HuH-7.5 (cell line): ENCODE measurements at regions not wholly inside any gene's neighbourhood (a gene's known extent, or its start where the extent isn't known, plus 50 kb on each side); places are given as distances from the start of the nearest gene placed in this dataset.
A peak's percentile ranks its signal among the peaks of the same experiment; 100 is the strongest.

Source experiments
- DNase-seq: peaks from one replicate; pipeline ENCODE4 v3.0.0; 2011; ENCODE audit warnings: low spot score

DNA sequence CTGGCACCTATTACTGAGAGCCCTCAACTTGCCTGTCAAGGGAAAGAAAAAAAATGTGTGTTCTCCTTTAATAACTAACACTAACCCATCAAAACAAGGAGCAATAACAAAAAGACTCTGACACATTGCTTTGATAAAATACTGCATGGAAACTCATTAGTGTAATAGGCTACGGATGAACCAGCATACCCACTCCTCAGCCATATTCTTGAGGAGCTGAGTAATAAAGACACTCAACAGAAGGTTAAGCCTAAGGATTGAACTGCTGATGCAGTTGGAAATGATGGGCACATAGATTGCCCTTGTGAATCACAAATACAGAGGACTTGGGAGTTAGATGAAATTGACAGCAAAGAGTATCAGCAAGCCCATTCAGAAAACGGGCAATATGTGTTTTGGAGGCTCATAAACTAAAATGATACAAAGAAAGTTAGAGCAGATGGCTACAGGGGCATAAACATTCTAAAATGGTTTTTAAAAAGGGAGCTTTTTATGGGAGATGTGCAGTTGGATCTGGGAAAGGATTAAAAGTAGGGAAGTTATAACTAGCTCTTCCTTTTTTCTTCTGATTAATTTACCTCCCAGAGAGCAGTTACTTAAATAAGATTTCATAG lies 447.6 kb upstream of the IL12A start:
- DNase-seq = no peak

DNA sequence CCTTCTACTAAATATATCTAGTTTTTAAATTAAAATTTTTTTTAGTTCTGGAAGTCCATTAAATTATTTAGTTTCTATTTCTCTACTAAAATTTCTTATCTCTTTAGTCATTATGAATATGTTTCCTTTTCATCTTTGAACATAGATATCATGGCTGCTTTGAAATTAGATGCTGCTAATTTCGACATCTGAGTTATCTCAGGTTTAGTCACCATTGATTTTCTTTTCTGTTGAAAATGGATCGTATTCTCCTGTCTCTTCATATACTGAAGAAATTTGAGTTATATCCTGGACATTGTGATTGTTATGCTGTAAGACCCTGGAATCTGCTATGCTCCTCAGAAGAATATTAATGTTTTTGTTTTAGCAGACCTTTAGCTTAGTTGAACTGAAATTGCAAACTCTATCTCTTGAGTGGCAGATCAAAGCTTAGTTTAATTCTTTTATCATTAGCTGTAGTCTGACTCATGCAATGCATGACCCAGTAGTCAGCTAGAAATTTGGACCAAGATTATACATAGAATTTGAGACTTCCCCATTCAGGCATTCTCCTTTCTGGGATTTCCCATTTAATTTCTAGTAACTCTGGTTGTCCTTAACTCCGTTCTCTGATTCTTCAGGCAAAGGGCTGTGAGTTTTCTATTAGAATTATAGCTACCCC lies 439.8 kb upstream of the IL12A start:
- no peak for DNase-seq

DNA sequence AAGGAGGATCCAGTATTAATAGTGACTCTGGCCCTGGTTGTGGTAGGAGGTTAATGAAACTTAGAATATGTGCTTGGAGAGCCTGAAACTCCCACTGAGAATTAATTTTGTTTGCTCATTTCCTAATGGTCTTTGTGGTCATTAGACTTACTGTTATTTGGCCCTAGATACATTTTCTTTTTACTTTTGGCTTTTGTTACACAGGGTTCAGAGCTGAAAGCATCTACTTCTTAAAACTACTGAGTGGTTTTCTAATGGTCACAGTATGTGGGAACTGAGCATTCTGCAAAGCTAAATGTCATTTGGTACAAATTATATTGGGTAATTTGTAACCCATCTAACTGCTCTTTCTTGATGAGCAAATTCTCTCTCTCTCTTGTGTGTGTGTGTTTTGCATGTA lies 433.4 kb upstream of the IL12A start:
- DNase-seq = no peak

DNA sequence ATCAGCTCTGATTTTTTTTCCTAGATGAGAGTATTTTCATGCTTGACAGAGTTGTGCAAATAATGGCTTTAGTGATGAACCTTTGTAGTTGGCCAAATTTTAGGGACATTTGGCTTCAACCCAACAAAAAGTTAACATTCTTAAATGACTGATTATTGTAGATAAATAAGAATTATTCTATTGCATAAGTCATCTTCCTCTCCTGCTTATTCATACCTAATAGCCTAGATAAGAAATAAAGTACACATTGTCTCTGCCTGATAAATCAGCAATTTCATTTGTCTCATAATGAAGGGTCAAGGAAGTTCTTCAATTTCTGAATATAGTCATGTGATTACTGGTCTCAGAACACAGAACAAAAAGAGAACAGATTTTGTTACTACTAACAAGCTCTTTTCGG lies 428.9 kb upstream of the IL12A start:
- no peak for DNase-seq

DNA sequence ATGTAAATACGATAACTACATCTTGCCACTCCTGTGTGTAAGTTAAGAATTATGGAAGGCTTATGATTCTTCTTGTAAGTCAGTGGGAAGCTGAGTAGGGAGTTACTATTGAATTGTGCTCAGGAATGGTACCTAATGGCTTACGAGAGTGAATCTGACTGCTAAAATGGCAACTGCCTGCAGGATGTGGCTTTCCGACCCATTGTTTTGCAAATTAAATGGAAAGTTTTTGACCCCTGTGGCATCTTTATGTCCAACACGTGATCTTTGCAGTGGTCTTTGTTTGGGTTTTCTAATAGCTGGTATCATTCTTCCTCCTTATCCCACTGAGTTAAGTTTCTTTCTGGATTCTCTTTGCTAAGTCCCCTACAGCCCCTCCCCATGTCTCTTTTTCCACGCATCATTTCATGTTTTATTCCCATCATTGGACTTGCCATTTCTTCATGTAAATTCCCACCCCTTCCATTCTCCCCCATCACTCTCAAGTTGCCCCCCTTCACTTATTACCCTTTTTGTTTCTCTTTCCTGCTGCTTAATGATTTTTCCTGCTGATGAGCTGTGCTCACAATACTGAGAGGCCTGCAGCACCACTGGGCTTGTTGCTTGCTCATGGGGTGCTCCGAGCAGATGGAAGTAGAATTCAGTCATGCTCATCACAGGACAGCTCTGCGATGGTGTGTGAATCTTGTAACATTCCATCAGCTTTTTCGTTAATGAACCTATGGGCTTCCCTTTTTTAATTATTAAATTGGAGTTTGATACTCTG lies 428.2 kb upstream of the IL12A start:
- DNase-seq = no peak

DNA sequence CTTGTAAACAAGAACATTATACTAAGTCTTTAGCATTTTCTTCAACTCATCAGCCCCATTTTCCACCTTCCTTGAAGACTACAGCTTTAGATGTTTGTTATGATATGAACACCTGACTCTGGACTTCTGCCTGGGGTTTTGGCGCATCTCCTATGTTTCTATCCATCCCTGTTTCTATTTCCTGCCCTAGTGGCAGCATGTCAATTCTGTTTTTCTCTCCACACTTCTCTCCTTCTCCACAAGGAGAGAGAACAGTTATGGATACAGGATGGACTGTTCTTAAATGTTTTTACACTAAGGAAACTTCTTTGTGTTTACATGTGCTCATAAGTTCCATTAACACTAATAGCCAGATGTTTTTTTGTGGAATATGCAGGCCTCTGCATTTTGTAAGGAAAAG lies 423.3 kb upstream of the IL12A start:
- DNase-seq = no peak

DNA sequence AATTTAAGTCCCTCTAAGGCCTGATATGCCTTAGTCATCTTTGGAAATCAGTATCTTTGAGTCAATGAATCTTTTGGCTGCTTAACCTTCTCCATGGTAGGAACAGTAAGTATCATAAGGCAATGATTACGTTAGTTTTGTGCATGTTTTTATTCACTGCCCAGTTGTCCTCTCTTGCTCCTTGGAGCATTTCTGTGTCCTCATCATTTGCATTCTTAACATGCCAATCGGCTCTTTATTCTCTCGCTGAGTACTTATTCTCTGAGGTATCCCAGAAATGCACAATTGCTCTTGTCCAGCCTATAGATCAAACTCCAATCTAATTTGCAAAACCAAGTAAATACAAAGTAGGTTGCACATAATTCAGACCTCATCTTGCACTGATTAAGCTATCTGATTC lies 405.0 kb upstream of the IL12A start:
- no peak for DNase-seq

DNA sequence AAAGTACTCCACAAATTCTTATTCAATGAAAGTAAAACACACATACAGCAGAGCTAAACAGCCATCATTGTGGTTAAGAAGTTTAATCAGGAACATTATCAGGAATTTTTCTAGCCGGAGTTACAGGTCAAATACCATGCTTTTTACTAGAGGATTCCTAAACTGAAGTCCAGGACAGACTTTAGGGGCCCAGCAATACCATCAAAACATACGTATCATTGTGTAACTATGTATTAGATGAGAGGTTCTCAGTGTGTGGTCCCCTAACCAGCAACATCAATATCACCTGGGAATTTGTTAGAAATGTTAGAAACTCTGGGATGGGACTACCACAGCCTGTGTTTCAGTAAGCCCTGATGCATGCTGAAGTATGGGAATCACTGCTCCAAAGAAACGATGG lies 404.2 kb upstream of the IL12A start:
- no peak for DNase-seq

DNA sequence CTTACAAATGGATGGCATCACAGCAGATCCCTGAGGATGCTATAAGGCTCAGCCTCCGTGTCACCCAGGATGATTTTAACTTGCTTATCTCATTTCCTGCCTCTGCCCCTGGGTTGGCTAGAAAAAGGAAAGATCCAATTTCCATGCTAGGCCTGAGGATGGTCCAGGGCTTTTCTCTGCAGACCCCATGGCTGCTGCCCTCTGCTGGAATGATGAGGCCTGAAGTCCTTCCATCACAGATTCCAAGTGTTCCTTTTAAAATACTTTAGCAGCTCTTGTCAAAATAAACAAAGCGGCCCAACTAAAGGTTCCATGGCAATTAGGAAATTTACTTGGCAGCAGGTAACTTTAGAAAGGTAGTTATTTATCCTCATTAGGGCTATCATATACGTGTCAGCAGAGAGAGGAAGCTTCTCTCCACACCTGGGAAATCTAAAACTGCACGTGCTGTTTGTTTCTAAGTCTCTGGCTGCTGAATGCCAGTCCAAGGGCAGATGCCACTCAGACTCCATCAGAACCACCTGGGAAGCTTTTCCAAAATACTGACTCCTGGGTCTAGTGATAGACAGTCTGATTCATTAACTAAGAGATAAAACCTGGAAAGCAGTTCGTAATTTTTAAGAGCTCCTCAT lies 401.9 kb upstream of the IL12A start:
- no peak for DNase-seq

DNA sequence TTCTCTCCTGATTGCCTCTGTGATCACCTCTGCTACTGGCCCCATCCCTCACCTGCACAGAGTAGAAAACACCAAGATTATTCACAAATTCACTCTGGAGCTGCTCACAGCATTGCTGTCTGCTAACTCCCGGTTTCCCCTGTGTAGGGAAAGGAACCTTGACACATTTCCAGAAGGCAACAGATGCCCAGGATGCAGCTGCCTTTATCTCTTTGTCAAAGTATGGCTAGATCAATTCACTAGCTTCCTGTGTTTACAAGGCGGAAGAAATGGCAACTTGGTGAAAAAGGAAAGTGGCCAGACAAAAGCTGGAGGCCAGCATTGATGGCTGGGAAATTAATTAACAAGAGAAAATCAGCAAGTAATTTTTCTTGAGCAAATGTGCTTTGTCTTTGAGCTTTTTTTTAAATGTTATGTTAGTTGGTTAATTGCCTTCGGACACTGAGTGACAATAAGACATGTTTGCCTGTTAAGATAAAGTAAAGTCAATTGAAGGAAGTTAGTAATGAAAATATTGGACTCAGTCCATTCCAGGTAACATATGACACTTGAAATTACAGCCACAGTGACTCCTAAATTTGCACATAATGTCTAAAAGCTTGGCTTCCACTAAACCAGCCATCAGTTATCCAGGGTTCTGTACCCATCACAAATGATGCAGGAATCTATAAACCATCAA lies 394.6 kb upstream of the IL12A start:
- no peak for DNase-seq

DNA sequence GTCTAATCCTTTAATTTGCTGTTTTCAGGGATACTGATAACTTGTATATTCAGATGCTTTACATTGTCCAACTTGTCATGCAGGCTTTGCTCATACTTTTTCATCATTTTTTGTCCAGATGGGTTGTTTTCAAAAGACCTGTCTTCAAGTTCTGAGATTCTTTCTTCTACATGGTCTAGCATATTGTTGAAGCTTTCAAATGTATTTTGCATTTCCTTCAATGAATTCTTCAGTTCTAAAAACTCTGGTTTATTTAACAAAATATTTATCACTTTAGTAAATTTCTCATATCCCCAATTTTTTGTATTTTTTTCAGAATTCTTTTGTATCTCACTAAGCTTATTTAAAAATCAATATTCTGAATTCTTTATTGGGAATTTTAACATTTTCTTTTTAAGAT lies 388.3 kb upstream of the IL12A start:
- DNase-seq = no peak

DNA sequence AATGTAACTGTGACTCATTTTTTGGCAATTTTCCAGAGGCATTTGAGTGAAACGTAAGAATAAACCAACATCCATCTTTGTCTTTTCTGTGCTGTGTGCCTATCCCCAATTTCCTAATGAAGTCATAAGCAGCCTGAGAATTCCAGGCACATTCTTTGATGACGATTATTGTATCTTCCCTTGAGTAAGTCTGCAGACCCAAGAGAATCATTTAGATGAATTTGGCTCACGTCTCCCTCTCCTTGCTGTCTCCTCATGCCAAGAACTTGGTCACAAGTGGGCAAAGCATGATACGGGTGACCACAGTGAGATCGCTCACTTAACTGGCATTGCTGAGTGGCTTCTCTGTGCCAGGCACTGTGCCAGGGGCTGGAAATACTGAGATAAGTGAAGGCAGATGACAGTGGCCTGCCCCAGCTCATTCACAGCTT lies 384.5 kb upstream of the IL12A start:
- no peak for DNase-seq

DNA sequence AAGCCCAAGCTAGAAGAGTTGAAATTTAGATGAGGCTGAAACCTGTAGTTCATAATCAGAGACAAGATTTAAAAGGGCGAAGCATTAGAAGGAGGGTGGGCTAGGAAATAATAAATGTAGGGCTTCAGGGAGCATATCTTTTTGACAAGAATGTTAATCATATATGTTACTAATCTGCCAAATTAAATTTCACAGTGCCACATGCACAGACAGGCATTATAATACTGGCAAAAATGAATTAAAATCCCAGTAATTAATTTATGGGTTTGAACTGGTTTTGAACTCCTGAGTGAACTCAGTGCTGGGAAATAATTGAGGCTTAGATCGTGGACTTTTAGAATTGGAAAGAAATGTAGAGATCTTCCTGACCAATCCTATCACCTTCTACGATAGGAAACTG lies 383.5 kb upstream of the IL12A start:
- no peak for DNase-seq

DNA sequence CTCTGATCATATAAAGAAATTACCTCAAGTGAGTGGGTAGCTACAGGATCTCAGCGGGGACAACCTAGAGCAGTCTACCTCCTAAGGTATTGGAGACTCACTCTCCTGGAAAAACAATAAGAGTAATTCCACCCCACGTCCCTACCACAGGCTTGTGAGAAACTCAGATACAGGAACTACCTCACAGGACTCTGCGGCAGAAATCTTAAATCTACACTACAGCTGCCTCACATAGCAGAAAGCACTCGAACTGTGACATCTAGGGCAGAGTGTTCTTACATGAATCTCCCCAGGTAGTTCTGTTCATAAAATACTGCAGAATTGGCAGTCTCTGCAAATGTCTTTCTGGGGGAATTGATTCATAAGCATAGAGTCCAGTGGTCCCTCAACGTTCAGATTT lies 382.9 kb upstream of the IL12A start:
- DNase-seq = no peak

DNA sequence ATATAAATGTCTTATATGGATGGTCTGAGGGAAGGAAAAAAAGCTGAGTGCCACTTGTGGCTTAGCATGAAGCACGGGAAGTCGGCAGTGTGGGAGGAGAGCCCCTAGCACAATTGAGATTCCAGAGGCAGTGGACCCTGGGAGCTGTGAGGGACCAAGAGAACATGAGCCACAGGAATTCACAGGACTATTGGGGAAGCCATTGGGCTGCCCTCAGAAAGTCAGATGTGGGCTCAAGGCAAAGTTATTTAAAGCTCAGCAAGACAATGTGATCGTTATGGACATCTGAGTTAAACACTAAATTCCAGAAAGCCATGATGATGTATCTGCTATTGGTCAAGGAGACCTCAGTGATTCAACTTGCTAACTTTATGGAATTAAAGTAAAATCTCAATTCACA lies 380.8 kb upstream of the IL12A start:
- DNase-seq = no peak

DNA sequence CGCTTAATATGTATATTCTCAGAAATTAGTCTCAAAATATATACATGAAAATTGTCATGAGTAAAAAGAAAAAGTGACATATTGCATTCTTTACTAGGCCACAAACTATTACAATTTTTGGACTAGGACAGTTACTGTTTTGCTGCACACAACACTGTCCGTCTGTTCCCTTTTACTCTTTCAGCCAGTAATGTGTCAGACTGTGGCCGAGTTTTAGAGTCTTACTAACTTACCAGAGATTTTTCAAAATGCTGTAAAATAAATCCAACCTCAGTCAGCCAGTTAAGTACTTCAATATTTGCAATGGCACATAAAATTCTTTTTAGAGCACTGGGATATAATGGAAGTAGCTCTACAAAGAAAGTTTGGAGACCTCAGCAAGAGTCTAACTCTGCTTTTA lies 380.3 kb upstream of the IL12A start:
- no peak for DNase-seq

DNA sequence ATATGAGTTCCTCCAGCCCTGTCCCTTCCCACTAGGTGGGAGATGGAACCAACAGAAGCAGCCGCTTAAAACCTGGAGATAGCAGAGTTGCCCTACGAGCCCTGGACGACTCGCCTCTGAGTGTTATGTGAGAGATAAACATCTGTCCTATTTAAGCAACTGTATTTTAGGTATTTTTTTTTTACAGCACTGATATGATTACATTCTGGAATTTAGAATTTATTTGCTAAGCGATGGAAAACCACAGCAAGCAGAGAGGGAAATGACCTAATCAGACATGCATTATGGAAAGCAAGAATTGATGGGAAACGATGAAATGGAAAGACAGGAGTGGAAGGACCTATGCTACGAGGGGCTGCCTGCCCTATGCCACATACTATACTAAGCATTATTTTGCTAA lies 379.0 kb upstream of the IL12A start:
- no peak for DNase-seq

DNA sequence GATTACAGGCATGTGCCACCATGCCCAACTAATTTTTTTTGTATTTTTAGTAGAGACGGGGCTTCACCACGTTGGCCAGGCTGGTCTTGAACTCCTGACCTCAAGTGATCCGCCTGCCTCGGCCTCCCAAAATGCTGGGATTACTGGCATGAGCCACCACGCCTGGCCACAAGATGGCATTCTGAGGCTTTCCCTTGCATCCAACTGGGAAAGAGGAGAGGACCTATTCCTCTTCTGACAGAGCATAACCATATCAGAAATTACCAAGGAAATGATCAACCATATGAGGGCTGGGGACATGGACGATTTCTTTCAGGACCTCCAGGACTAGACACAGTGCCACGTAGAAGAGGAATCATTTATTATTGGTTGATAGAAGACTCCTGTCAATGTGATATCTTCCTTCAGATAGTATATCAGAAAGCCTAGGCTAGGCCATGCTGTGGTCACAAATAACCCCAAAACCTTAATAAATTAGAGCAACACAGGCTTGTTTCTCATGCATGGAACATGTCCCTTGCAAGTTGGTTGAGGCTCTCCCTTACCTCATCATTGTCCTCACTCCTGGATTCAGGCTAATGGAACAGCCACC lies 372.3 kb upstream of the IL12A start:
- peak; percentile 10 for DNase-seq

DNA sequence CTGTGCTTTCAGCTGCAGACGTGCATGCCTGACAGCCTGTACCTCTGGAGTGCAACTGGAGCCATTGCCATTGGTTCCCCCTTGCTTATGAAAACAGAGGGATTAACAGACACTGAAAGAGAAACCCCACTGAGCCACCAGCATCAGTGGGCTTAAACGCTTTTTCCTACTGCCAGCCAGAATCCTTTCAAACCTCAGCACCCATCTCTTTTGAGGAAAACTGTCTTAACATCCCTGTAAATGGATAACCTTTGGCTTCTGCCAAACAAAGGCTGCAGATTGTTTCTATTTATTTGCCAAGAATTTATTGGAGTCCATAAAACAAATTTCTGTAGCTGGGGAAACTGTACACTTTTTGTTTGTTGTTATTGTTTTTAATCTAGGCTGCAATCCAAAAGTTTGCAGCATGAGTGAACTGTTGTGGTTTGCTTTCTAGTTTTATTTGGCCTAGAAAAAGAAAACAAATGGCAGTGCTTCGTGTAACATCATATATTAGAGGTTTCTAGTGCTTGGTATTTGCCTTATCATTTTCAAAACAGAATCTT lies 369.2 kb upstream of the IL12A start:
- DNase-seq = no peak

DNA sequence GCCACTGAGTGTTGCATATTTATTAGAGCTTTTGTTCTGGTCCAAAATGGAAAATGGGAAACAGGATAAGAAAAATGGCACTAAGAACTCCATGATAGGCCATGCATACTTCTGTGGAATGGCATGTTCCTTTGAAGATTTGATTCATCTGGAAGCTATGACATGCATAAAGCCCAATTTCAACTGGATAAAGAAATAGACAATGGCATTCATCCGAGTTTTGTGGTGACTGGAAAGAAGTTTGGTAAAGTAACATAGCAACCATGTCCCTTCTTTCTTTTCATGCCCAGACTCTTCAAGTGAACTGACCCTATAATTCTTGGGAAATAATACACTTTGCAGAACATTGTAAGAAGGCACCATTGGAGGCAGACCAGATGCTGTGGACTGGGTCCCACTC lies 368.4 kb upstream of the IL12A start:
- no peak for DNase-seq

DNA sequence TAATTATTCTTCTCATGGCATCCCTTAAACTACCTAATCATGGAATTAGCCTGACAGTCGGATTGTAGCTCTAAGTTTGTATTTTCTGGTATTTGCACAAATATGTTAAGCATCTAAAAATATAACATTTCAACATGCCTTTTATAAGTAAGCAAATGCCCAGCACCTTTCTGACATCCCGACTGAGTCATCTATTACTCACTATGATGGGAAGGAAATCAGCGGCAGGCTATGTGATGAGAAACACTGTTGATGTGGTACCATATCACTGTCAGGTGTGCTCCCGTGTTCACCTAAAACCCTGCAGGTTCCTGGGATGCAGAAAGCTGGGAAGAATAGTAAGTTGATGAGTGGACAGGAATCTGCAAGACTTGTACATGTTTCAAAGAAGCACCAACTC lies 367.8 kb upstream of the IL12A start:
- no peak for DNase-seq

DNA sequence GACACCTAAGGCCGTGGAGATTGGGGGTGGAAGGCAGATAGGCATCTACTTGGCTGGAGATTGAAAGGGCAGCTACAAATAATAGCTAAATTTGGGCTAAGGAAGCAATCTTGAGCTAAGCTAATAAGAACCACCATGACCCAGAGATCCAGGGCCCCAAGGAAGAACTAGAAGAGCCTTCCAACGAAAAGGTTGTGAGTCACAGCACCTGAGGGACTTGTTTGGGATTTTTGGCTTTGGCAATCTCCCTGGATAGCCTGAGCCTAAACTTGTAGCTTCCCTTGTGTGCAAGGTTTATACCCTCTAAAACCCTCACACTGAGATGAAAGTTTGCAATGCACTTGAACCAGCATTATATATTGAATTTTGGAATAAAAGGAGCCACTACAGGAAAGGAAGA lies 364.0 kb upstream of the IL12A start:
- DNase-seq = no peak
